AG04450 (cell line): ENCODE measurements at regions not wholly inside any gene's neighbourhood (a gene's known extent, or its start where the extent isn't known, plus 50 kb on each side); places are given as distances from the start of the nearest gene placed in this dataset.

Experiments used
- CTCF ChIA-PET: fragments of 300-600, 350-600 bp; formaldehyde crosslinking; extraction: SDS; loops from one replicate; lab custom pipeline; 2022; ENCODE audit warnings: antibody characterized with exemption, inconsistent platforms; lab: Charles Lee
- POLR2A ChIA-PET: fragments of 350-600 bp; formaldehyde crosslinking; extraction: SDS; loops from one replicate; lab custom pipeline; 2021; ENCODE audit warnings: antibody characterized with exemption, inconsistent platforms; lab: Yijun Ruan, JAX
- DNase-seq: peaks from one replicate; pipeline ENCODE4 v3.0.0-alpha.2; 2011; ENCODE audit warnings: low read depth, low spot score
- H3K27ac ChIP-seq: one replicate; pipeline ENCODE4 v1.5.1; 2012; ENCODE audit warnings: low read depth, low read length, control low read depth
- H3K27me3 ChIP-seq: one replicate; pipeline ENCODE4 v1.6.0; 2012; ENCODE audit warnings: low read length; ENCODE audit not compliant: control insufficient read depth, insufficient read depth
- H3K4me3 ChIP-seq: 2 replicates; pipeline ENCODE4 v1.5.1; 2011; ENCODE audit warnings: mild to moderate bottlenecking, low read depth, low read length, control low read depth
- H3K9me3 ChIP-seq: 2 replicates; pipeline ENCODE4 v1.5.1; 2012; ENCODE audit warnings: low read length; ENCODE audit not compliant: control insufficient read depth, insufficient read depth
- TF ChIP-seq, protein P1 (sequence below): IDR thresholded peaks from 2 replicates; pipeline ENCODE4 v1.5.1; 2011; ENCODE audit warnings: low read depth, low read length, control low read depth, inconsistent platforms

GRCh38 chr1:29549001-29549400 is 312.7 kb downstream of the PTPRU start:
- DNase-seq = no peak
- Histone ChIP-seq H3K4me3 (no peak overlapping the region), H3K27ac (no peak overlapping the region), H3K9me3 (no peaks in the 10 kb centered on the region), H3K27me3 (peaks cover 10% of the 10 kb centered on the region)
- TF ChIP-seq, protein P1, sequence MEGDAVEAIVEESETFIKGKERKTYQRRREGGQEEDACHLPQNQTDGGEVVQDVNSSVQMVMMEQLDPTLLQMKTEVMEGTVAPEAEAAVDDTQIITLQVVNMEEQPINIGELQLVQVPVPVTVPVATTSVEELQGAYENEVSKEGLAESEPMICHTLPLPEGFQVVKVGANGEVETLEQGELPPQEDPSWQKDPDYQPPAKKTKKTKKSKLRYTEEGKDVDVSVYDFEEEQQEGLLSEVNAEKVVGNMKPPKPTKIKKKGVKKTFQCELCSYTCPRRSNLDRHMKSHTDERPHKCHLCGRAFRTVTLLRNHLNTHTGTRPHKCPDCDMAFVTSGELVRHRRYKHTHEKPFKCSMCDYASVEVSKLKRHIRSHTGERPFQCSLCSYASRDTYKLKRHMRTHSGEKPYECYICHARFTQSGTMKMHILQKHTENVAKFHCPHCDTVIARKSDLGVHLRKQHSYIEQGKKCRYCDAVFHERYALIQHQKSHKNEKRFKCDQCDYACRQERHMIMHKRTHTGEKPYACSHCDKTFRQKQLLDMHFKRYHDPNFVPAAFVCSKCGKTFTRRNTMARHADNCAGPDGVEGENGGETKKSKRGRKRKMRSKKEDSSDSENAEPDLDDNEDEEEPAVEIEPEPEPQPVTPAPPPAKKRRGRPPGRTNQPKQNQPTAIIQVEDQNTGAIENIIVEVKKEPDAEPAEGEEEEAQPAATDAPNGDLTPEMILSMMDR = no peak
- CTCF ChIA-PET = no interaction called here
- POLR2A ChIA-PET = no interaction called here

DNA sequence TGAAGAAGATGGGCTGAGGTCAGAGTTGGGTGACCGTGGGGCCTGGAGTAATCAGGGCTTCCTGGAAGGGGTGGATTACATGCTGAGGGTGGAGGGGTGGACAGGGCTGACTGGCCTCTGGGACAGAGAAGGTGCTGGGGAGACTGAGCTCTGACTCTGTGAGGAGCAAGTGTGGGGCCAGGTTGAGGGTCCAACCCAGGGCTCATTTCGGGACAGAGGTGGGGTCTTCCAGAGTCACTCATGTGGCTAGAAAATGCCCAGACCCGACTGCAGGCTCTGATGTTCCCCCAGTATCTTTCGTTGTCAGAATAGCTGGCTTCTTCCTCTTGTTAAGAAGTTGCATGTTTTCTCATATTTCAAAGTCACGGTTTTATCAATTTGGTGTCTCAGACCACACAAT is 311.8 kb downstream of the PTPRU start:
- ChIA-PET POLR2A (no interaction called here), CTCF (no interaction called here)
- peaks cover 11% of the 10 kb centered on the region for H3K27me3 ChIP-seq
- no peak for DNase-seq
- no peak overlapping the region for H3K4me3 ChIP-seq
- no peaks in the 10 kb centered on the region for H3K9me3 ChIP-seq
- no peak overlapping the region for H3K27ac ChIP-seq
- TF ChIP-seq, protein P1 = no peak

- no peak for DNase-seq
- Histone ChIP-seq H3K9me3 (no peaks in the 10 kb centered on the region), H3K27ac (no peak overlapping the region), H3K4me3 (no peak overlapping the region), H3K27me3 (peaks cover 14% of the 10 kb centered on the region)
- ChIA-PET CTCF (no interaction called here), POLR2A (no interaction called here)
- TF ChIP-seq, protein P1 = no peak
Observed at GRCh38 chr1:29547300-29547699, 311.0 kb downstream of the PTPRU start.

- TF ChIP-seq, protein P1 = no peak
- H3K27me3 ChIP-seq = peaks cover 14% of the 10 kb centered on the region
- H3K27ac ChIP-seq = no peak overlapping the region
- DNase-seq = no peak
- POLR2A ChIA-PET = no interaction called here
- no peaks in the 10 kb centered on the region for H3K9me3 ChIP-seq
- CTCF ChIA-PET = interaction anchor here (0.6 kb wide), 1 partner anchor 1120 kb away, joined by 3 read pairs; no protein-coding TSS in a partner anchor
- no peak overlapping the region for H3K4me3 ChIP-seq
Observed at GRCh38 chr1:29546496-29546895, 310.2 kb downstream of the PTPRU start.

DNA sequence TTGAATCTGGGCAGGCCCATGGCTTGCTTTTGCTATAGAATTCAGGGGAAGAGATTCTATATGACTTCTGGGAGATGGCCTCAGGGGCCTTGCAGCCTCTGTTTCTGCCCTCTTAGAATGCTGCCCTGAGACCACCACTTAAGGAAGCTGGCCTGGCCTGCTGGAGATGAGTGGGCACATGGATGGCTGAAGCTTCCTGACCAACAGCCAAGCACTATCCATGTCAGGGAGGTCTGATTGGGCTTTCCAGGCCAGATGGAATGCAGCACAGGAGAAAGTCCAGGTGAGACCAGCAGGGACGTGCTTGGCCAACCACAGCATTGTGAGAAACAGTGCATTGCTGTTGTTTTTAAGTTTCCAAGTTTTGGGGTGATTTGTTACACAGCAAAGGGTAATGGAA is 308.1 kb downstream of the PTPRU start:
- CTCF ChIA-PET = no interaction called here

More for the DNA sequence above, 308.1 kb downstream of the PTPRU start:
- POLR2A ChIA-PET = no interaction called here
- H3K4me3 ChIP-seq = no peak overlapping the region
- peaks cover 21% of the 10 kb centered on the region for H3K27me3 ChIP-seq
- no peaks in the 10 kb centered on the region for H3K9me3 ChIP-seq
- TF ChIP-seq, protein P1 = no peak
- H3K27ac ChIP-seq = no peak overlapping the region
- DNase-seq = no peak
